NCI-H226 (cell line): ENCODE measurements at regions not wholly inside any gene's neighbourhood (a gene's known extent, or its start where the extent isn't known, plus 50 kb on each side); places are given as distances from the start of the nearest gene placed in this dataset.

ENCODE experiments used
- DNase-seq: peaks from one replicate; pipeline ENCODE4 v3.0.0-alpha.2; 2015

GRCh38 chr21:43271452-43272020, 102.7 kb downstream of the CRYAA start:
- DNase-seq: no peak

GRCh38 chr21:43270800-43271301, 102.0 kb downstream of the CRYAA start:
- no peak for DNase-seq

- DNase-seq: no peak
Measured at GRCh38 chr21:43269957-43270705, 101.3 kb downstream of the CRYAA start.

- no peak for DNase-seq
Measured at GRCh38 chr21:43269440-43269839, 100.6 kb downstream of the CRYAA start.

- no peak for DNase-seq
Measured at GRCh38 chr21:43268804-43269186, 100.0 kb downstream of the CRYAA start.

- DNase-seq: no peak
Measured at GRCh38 chr21:43268086-43268803, 99.4 kb downstream of the CRYAA start.

GRCh38 chr21:43267391-43268085, 98.7 kb downstream of the CRYAA start:
- no peak for DNase-seq

- no peak for DNase-seq
Measured at GRCh38 chr21:43266534-43266933, 97.7 kb downstream of the CRYAA start.

GRCh38 chr21:43262427-43262826, 93.6 kb downstream of the CRYAA start:
- no peak for DNase-seq
